Heart right ventricle (tissue), 16 donors: ENCODE measurements at regions not wholly inside any gene's neighbourhood (a gene's known extent, or its start where the extent isn't known, plus 50 kb on each side); places are given as distances from the start of the nearest gene placed in this dataset.

ENCODE experiments used
- ATAC-seq, 8 donors: fragments of 200-7000 bp; cut with Tn5 transposase; one replicate each; pipeline ENCODE4 v1.9.1; 2020; ENCODE audit warnings: mild to moderate bottlenecking in 8 of 8, moderate library complexity in 8 of 8, moderate number of reproducible peaks in 1 of 8
- DNase-seq, 2 donors: peaks; one replicate each; pipeline ENCODE4 v3.0.0-alpha.2; 2020
- H3K27ac ChIP-seq, 10 donors: fragments of 200-600 bp; sonication (generic) in 2 of 10; one replicate each; pipeline versions ENCODE4 v1.5.0 to v1.8.0; 2020 to 2022; ENCODE audit warnings: mild to moderate bottlenecking in 3 of 10
- H3K27me3 ChIP-seq, 7 donors: fragments of 200-600 bp; one replicate each; pipeline ENCODE4 v1.8.0; 2021 to 2022; ENCODE audit warnings: mild to moderate bottlenecking in 2 of 7
- H3K36me3 ChIP-seq, 9 donors: fragments of 200-600 bp; sonication (generic) in 1 of 9; one replicate each; pipeline versions ENCODE4 v1.5.0 to v1.8.0; 2020 to 2022; ENCODE audit warnings: mild to moderate bottlenecking in 2 of 9
- H3K4me1 ChIP-seq, 9 donors: fragments of 200-600 bp; sonication (generic) in 1 of 9; one replicate each; pipeline versions ENCODE4 v1.5.0 to v1.8.0; 2020 to 2022; ENCODE audit warnings: mild to moderate bottlenecking in 4 of 9
- H3K4me3 ChIP-seq, 10 donors: fragments of 200-600 bp; sonication (generic) in 2 of 10; one replicate each; pipeline versions ENCODE4 v1.5.0 to v1.8.0; 2020 to 2022; ENCODE audit warnings: mild to moderate bottlenecking in 7 of 10, moderate library complexity in 2 of 10
- H3K9me3 ChIP-seq, 11 donors: fragments of 200-600 bp in 10 of 11; sonication (generic) in 2 of 11; one replicate each; pipeline versions ENCODE4 v1.5.0 to v1.8.0; 2013 to 2022; ENCODE audit warnings: mild to moderate bottlenecking in 2 of 11, control low read depth in 1 of 11, moderate library complexity in 1 of 11
- WGBS, 2 donors: extraction: QIAGEN DNeasy Blood & Tissue Kit; methylation state at CpG; one replicate each; pipeline ENCODE4 v1.1.7; 2013; ENCODE audit warnings: inconsistent platforms in 1 of 2; 5-methylcytosine and 5-hydroxymethylcytosine counted together
- intact Hi-C, 10 donors: fragments of 100-400 bp; cut with DNase I; formaldehyde crosslinking; loops; one replicate each; pipeline versions ENCODE4 v1.11.1 to v1.14.2; 2022
- TF ChIP-seq, protein P1 (sequence below), 9 donors: fragments of 200-600 bp; sonication (generic) in 2 of 9; IDR thresholded peaks; one replicate each; pipeline versions ENCODE4 v1.5.0 to v1.8.0; 2021 to 2022; ENCODE audit warnings: antibody characterized with exemption in 9 of 9, mild to moderate bottlenecking in 5 of 9, moderate library complexity in 1 of 9
- donor health status: Arrhythmogenic right ventricular cardiomyopathy.
- donor health status: ischemic (EF 13 %, LVEDD 7.1; RV severe dilation, severe dysfunction).
- donor health status: healthy with polysubstance abuse.
- donor health status: DM: no; HTN: yes; CAD: no.
- donor health status: DM: no; HTN: no; CAD: no.
- donor health status: ischemic (EF 25% LVEDD 6.9; RV normal size, moderate dysfunction).
- donor health status: ischemic (EF 25% LVEDD 5.7; RV mildly dilated, moderate dysfunction).
- donor health status: healthy.
- donor health status: DM: yes; HTN: yes; CAD: no.
- donor health status: Ischemic cardiomyopathy.
- donor health status: ischemic (EF 35%, LVEDD 5.7; RV mildly dilated, moderate dysfunction).
- donor health status: nonischemic (EF 11% LVEDD 7.7; RV severe dilation, severe dysfunction).
- donor health status: DM: yes; HTN: yes; CAD: no.
- donor health status: PGD.
- donor health status: ischemic (EF 29% LVEDD 5.4; RV normal size, mild dysfunction).
- donor health status: nonischemic (EF 23%, LVEDD 6.1; RV moderate dilation, normal function).

DNA sequence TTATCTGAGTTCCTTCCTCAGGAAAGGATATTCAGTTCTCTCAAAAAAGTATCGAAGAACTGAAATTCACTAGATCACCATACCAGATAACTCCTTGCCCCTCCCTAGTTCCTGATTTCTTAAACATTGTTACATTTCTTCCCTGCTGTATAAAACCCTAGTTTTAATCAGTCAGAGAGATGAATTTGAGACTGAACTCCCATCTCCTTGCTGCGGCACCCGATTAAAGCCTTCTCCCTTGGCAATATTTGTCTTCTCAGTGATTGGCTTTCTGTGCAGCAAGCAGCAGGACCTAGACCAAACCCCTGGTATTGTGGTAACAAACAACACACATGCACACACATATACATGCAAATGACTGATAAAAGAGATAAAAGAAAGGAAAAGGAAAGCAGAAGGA, 1364.6 kb upstream of the GJE1 start:
- no peak for ATAC-seq
- peaks cover 0 to 36% (median 9%) of the 10 kb centered on the region in 11 donors for H3K9me3 ChIP-seq
- no peak overlapping the region for H3K4me3 ChIP-seq
- H3K27ac ChIP-seq, result no peak overlapping the region
- 76 to 91% methylated on average over 3 of the region's 3 CpGs for WGBS, 2 donors
- DNase-seq, result no peak
- H3K27me3 ChIP-seq, result no peaks in the 10 kb centered on the region
- TF ChIP-seq, protein P1, sequence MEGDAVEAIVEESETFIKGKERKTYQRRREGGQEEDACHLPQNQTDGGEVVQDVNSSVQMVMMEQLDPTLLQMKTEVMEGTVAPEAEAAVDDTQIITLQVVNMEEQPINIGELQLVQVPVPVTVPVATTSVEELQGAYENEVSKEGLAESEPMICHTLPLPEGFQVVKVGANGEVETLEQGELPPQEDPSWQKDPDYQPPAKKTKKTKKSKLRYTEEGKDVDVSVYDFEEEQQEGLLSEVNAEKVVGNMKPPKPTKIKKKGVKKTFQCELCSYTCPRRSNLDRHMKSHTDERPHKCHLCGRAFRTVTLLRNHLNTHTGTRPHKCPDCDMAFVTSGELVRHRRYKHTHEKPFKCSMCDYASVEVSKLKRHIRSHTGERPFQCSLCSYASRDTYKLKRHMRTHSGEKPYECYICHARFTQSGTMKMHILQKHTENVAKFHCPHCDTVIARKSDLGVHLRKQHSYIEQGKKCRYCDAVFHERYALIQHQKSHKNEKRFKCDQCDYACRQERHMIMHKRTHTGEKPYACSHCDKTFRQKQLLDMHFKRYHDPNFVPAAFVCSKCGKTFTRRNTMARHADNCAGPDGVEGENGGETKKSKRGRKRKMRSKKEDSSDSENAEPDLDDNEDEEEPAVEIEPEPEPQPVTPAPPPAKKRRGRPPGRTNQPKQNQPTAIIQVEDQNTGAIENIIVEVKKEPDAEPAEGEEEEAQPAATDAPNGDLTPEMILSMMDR (IDR thresholded peaks at IDR 0.05), result no peak
- intact Hi-C loops, result no loop called here
- H3K4me1 ChIP-seq, result peaks cover 0 to 2% (median 0%) of the 10 kb centered on the region in 9 donors
- no peaks in the 10 kb centered on the region for H3K36me3 ChIP-seq

DNA sequence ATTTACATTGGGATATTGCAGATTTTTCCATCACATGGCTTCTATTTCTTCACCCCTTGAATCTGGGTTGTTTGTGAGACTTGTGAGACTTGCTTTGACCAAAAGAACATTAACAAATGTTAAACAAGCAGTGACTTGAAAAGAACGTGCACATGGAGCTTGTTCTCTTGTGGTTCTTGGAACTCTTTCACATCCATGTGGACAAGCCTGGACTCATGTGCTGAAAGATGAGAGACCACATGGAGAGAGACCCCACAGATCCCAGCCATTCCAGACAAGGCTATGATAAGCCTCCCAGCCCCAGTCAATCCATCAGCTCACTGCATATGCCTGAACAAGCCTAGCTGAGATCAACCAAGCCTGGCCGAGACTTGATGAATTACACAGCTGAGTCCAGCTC, 1365.7 kb upstream of the GJE1 start:
- ATAC-seq (no peak), DNase-seq (no peak)
- Histone ChIP-seq H3K4me3 (no peak overlapping the region), H3K27me3 (no peaks in the 10 kb centered on the region), H3K27ac (no peak overlapping the region), H3K4me1 (no peaks in the 10 kb centered on the region), H3K36me3 (no peaks in the 10 kb centered on the region), H3K9me3 (peaks cover 0 to 33% (median 9%) of the 10 kb centered on the region in 11 donors)
- intact Hi-C loops, result no loop called here
- TF ChIP-seq, protein P1 (IDR thresholded peaks at IDR 0.05), result no peak
- WGBS, 2 donors, result 86 to 90% methylated on average over 2 of the region's 2 CpGs

DNA sequence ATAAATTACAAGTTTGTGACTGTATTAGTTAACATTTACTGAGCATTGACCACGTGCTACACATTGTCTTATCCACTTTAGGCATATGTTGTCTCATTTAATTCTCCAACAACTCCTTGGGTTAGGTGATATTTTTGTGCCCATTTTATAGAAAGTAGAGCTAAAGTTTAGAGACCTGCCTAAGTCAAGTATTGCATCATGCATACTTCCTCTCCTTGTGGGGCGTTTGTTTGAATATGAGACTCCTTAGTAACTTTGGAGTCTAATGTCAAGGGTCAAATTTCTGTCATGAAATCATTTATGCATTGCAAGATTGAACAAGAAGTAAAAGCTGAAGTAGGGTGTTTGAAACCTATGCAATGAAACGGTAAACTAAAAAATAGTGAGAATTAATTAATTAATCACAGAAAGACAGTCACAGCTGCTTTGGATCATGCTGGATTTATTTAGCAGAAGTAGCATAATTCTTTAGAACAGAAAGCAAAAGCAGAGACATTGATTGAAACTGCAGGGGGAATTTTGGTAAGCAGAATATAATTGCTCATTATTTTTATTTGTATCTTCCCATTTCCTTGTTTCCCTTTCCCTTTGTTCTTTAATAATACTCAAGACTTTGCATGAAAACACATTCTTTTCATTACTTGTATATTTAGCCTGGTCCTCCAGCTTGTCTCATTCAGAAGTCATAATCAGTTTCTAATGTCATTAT, 1374.4 kb upstream of the GJE1 start:
- intact Hi-C loops, result no loop called here
- DNase-seq, result no peak
- Histone ChIP-seq H3K9me3 (peaks cover 0 to 9% (median 0%) of the 10 kb centered on the region in 11 donors), H3K4me1 (no peaks in the 10 kb centered on the region), H3K27ac (no peak overlapping the region), H3K36me3 (no peaks in the 10 kb centered on the region), H3K4me3 (no peak overlapping the region), H3K27me3 (no peaks in the 10 kb centered on the region)
- 74 to 89% methylated on average over 3 of the region's 3 CpGs for WGBS, 2 donors
- no peak for ATAC-seq
- TF ChIP-seq, protein P1 (IDR thresholded peaks at IDR 0.05), result no peak

DNA sequence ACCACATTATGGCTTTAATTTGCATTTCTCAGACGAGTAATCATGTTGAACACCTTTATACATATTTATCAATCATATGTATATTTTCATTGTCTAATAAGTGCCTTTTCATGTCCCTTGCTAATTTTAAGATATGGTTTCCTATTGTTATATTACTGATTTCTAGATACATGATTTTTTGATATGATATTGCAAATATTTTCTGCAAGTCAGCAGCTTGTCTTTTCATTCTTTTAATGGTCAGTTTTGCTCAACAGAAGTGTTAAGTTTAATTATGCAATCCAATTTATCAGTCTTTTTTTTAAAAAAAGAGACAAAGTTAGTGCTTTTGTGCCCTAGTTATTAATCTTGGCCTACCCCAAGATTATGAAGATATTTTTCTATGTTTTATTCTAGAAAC, 1377.8 kb upstream of the CITED2 start:
- H3K36me3 ChIP-seq, result no peaks in the 10 kb centered on the region
- no peak overlapping the region for H3K27ac ChIP-seq
- TF ChIP-seq, protein P1 (IDR thresholded peaks at IDR 0.05), result no peak
- H3K27me3 ChIP-seq, result no peaks in the 10 kb centered on the region
- no peaks in the 10 kb centered on the region for H3K4me1 ChIP-seq
- intact Hi-C loops, result no loop called here
- no peak for ATAC-seq
- H3K9me3 ChIP-seq, result peaks cover 0 to 41% (median 14%) of the 10 kb centered on the region in 11 donors
- 96 to 99% methylated on average over 1 of the region's 1 CpG for WGBS, 2 donors
- no peak overlapping the region for H3K4me3 ChIP-seq
- no peak for DNase-seq
